K562 (cell line): ENCODE measurements at regions not wholly inside any gene's neighbourhood (a gene's known extent, or its start where the extent isn't known, plus 50 kb on each side); places are given as distances from the start of the nearest gene placed in this dataset.

ENCODE experiments used
- BHLHE40 ChIP-seq: IDR thresholded peaks from 2 replicates; pipeline ENCODE4 v1.6.1; 2011; ENCODE audit warnings: low read length, improper control_type of control experiment
- CBFA2T3 ChIP-seq: fragments of 450-650 bp; IDR thresholded peaks from 2 replicates; pipeline ENCODE4 v1.6.1; 2017
- CREM ChIP-seq: IDR thresholded peaks from 2 replicates; pipeline ENCODE4 v1.6.1; 2014; ENCODE audit warnings: antibody characterized with exemption, low read depth
- DMBX1 ChIP-seq: fragments of 250-450 bp; sonication (Bioruptor Pico); IDR thresholded peaks from 2 replicates; pipeline ENCODE4 v1.8.0; 2022; ENCODE audit warnings: inconsistent platforms, mild to moderate bottlenecking, moderate library complexity, borderline replicate concordance
- GATA2 ChIP-seq: sonication (generic); formaldehyde crosslinking; IDR thresholded peaks from 2 replicates; pipeline ENCODE4 v1.4.0; 2020; ENCODE audit warnings: mild to moderate bottlenecking, missing genetic modification reagents
- GATAD2B ChIP-seq: fragments of 450-650 bp; IDR thresholded peaks from 2 replicates; pipeline ENCODE4 v1.6.1; 2017; ENCODE audit warnings: mild to moderate bottlenecking, borderline replicate concordance
- HDAC6 ChIP-seq: IDR thresholded peaks from 2 replicates; pipeline ENCODE4 v1.6.1; 2012; ENCODE audit warnings: low read depth, mild to moderate bottlenecking, control low read depth, inconsistent platforms, low read length, moderate library complexity
- JUND ChIP-seq, 2 experiments: IDR thresholded peaks; 2 replicates in 1 of 2; 3 replicates in 1 of 2; pipeline ENCODE4 v1.6.1; 2011; ENCODE audit warnings: borderline replicate concordance in 2 of 2, low read depth in 2 of 2, low read length in 2 of 2, improper control_type of control experiment in 1 of 2, missing biosample characterization in 1 of 2, missing genetic modification characterization in 1 of 2, missing genetic modification reagents in 1 of 2
- MTA3 ChIP-seq: fragments of 450-650 bp; formaldehyde crosslinking; IDR thresholded peaks from 2 replicates; pipeline ENCODE4 v1.6.1; 2017; ENCODE audit warnings: mild to moderate bottlenecking, borderline replicate concordance
- MXI1 ChIP-seq: IDR thresholded peaks from 2 replicates; pipeline ENCODE4 v1.6.1; 2011; ENCODE audit warnings: low read depth, mild to moderate bottlenecking, improper control_type of control experiment, low read length
- NONO ChIP-seq, 2 experiments: fragments of 200-400 bp in 1 of 2; fragments of 450-650 bp in 1 of 2; formaldehyde crosslinking in 1 of 2; IDR thresholded peaks; 2 replicates each; pipeline ENCODE4 v1.6.1; 2017; ENCODE audit warnings: low read depth in 2 of 2, mild to moderate bottlenecking in 2 of 2, moderate library complexity in 2 of 2, low read length in 1 of 2
- RUNX1 ChIP-seq: sonication (generic); IDR thresholded peaks from 2 replicates; pipeline ENCODE4 v1.6.1; 2016; ENCODE audit warnings: antibody characterized with exemption, low read depth
- SMAD4 ChIP-seq: fragments of 250-450 bp; sonication (Bioruptor Pico); conservative IDR thresholded peaks from 2 replicates; pipeline ENCODE4 v1.8.0; 2021; ENCODE audit warnings: inconsistent platforms, mild to moderate bottlenecking, moderate library complexity
- SMARCA4 ChIP-seq: fragments of 450-650 bp; IDR thresholded peaks from 2 replicates; pipeline ENCODE4 v1.6.1; 2016
- SMC3 ChIP-seq: conservative IDR thresholded peaks from 2 replicates; pipeline ENCODE4 v1.6.1; 2011; ENCODE audit warnings: low read depth, low read length, improper control_type of control experiment; ENCODE audit not compliant: insufficient read depth
- TAL1 ChIP-seq: fragments of 450-650 bp; IDR thresholded peaks from 2 replicates; pipeline ENCODE4 v1.6.1; 2016; ENCODE audit warnings: mild to moderate bottlenecking
- TARDBP ChIP-seq: fragments of 450-650 bp; IDR thresholded peaks from 2 replicates; pipeline ENCODE4 v1.6.1; 2016
- ZEB2 ChIP-seq: fragments of 450-650 bp; IDR thresholded peaks from 2 replicates; pipeline ENCODE4 v1.6.1; 2016
- ZNF165 ChIP-seq: fragments of 250-450 bp; sonication (Bioruptor Pico); IDR thresholded peaks from 2 replicates; pipeline ENCODE4 v1.4.0; 2020; ENCODE audit warnings: borderline replicate concordance
- TF ChIP-seq, protein P1 (sequence below): fragments of 250-450 bp; sonication (Bioruptor Pico); IDR thresholded peaks from 2 replicates; pipeline ENCODE4 v1.5.0; 2022; ENCODE audit warnings: mild to moderate bottlenecking

DNA sequence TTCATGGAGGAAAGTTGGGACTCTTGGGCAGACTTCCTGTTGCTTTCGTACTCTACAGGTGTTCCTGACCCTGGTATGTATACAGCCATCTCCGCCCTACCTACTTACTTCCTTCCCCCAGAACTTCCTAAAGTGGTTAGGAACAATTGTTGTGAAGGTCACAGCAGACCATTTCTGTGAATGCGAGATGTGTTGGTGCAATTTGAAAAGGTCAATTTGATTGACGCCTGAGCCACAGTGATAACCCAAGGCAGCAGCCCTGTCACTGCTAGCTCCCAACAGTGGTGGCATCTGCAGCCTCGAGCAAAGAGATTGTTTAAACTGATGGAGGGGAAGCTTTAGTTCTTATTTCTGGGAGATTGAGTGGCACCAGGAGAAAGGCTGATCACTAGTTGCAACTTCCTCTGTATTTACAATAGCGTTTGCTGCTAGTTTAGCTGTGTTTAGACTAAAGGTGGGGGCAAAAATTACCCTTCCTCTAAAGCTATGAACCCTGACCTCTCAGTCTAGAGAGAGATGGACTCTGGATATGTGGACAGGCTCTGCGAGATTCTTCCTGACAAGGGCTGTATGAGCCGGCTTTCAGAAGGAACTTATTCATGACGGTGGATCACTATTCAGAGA, 78.3 kb upstream of the MAP4K3 start (continued):
- TF ChIP-seq RUNX1 (no peak), CBFA2T3 (peak; percentile 94), JUND (IDR thresholded peaks at IDR 0.05; ENCODE audit: borderline replicate concordance, low read depth, low read length) (peak; percentile 6; the same call in 1 of the 2 replicates), JUND (tag; IDR thresholded peaks at IDR 0.05; ENCODE audit: borderline replicate concordance, low read depth, low read length) (no peak; the same call in 2 of the 3 replicates), GATAD2B (peak; percentile 61; the same call in 1 of the 2 replicates), SMC3 (no peak), GATA2 (CRISPR knock-in tag) (peak; percentile 62), ZEB2 (peak; percentile 62; the same call in 1 of the 2 replicates), NONO (IDR thresholded peaks at IDR 0.05; ENCODE audit: low read depth in 2 of 2, low read length in 1 of 2) (no peak), TAL1 (peak; percentile 83), ZNF165 (no peak), HDAC6 (no peak), SMARCA4 (peak; percentile 67; the same call in 1 of the 2 replicates), TARDBP (no peak), BHLHE40 (0 out of 2 replicates have a peak, but pooled peaks have one; percentile 4), SMAD4 (CRISPR knock-in tag) (peak; percentile 48), MXI1 (no peak), DMBX1 (CRISPR knock-in tag) (no peak), CREM (peak; percentile 27; the same call in 1 of the 2 replicates), MTA3 (0 out of 2 replicates have a peak, but pooled peaks have one; percentile 29)
- TF ChIP-seq, protein P1, sequence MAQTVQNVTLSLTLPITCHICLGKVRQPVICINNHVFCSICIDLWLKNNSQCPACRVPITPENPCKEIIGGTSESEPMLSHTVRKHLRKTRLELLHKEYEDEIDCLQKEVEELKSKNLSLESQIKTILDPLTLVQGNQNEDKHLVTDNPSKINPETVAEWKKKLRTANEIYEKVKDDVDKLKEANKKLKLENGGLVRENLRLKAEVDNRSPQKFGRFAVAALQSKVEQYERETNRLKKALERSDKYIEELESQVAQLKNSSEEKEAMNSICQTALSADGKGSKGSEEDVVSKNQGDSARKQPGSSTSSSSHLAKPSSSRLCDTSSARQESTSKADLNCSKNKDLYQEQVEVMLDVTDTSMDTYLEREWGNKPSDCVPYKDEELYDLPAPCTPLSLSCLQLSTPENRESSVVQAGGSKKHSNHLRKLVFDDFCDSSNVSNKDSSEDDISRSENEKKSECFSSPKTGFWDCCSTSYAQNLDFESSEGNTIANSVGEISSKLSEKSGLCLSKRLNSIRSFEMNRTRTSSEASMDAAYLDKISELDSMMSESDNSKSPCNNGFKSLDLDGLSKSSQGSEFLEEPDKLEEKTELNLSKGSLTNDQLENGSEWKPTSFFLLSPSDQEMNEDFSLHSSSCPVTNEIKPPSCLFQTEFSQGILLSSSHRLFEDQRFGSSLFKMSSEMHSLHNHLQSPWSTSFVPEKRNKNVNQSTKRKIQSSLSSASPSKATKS, result no peak
